ENCODE measurements at regions not wholly inside any gene's neighbourhood (a gene's known extent, or its start where the extent isn't known, plus 50 kb on each side); places are given as distances from the start of the nearest gene placed in this dataset.

- CTCF ChIA-PET: interaction anchor here (1.3 kb wide), 1 partner anchor 10 kb away, joined by 3 read pairs; no protein-coding TSS in a partner anchor
- no peaks in the 10 kb centered on the region for H3K79me2 ChIP-seq (ENCODE audit: control insufficient read depth, insufficient read depth, low read length)
- H3K4me2 ChIP-seq (ENCODE audit: insufficient read depth, low read length): no peak overlapping the region
- BruUV-seq (replicated peaks): no TSS peak
- intact Hi-C loops (cut with micrococcal nuclease): no loop called here
- H3K27ac ChIP-seq (ENCODE audit: insufficient read depth, low read depth, low read length): no peak overlapping the region
- no peaks in the 10 kb centered on the region for H3K9me3 ChIP-seq (replicated peaks; ENCODE audit: control insufficient read depth, insufficient read depth, low read length)
- H3K4me1 ChIP-seq (ENCODE audit: control insufficient read depth, extremely low read depth, insufficient read depth, low read length): no peaks in the 10 kb centered on the region
- H2AFZ ChIP-seq (ENCODE audit: low read depth, low read length): no peak overlapping the region
- DNase-seq (ENCODE audit: low read depth, low spot score) (no peak), FAIRE-seq (no peak)
- H3K4me3 ChIP-seq (replicated peaks in 1 of 3; ENCODE audit: insufficient read depth in 1 of 3, low read depth in 1 of 3, low read length in 3 of 3): no peak overlapping the region
- no peaks in the 10 kb centered on the region for H3K9me1 ChIP-seq (replicated peaks; ENCODE audit: control insufficient read depth, extremely low read depth, insufficient read depth, low read length)
- no peaks in the 10 kb centered on the region for H3K36me3 ChIP-seq (ENCODE audit: control insufficient read depth in 2 of 2, extremely low read depth in 1 of 2, insufficient read depth in 2 of 2, low read length in 2 of 2)
- TF ChIP-seq JUN (IDR thresholded peaks at IDR 0.05; ENCODE audit: borderline replicate concordance, insufficient read depth, insufficient read length, low read depth): no peak
- TF ChIP-seq EZH2 (IDR thresholded peaks at IDR 0.05; ENCODE audit: borderline replicate concordance, low read depth, low read length, severe bottlenecking): no peak
- no peak for TF ChIP-seq CTCF (IDR thresholded peaks at IDR 0.05; ENCODE audit: extremely low read depth in 1 of 2, insufficient read depth in 1 of 2, low read depth in 1 of 2, low read length in 2 of 2)
- no peak for TF ChIP-seq MYC (IDR thresholded peaks at IDR 0.05; ENCODE audit: low read depth, low read length)
- no peak for TF ChIP-seq GATA2 (IDR thresholded peaks at IDR 0.05; ENCODE audit: insufficient read depth, insufficient read length, low read depth, low read length)
- TF ChIP-seq POLR2A (IDR thresholded peaks at IDR 0.05; ENCODE audit: low read depth, low read length): no peak
- no peak for TF ChIP-seq FOS (IDR thresholded peaks at IDR 0.05; ENCODE audit: borderline replicate concordance, insufficient read depth, low read length)
- no peak for TF ChIP-seq POLR2AphosphoS5 (IDR thresholded peaks at IDR 0.05; ENCODE audit: insufficient read depth, low read depth, low read length)
- no peak for TF ChIP-seq MAX (IDR thresholded peaks at IDR 0.05; ENCODE audit: insufficient read depth, insufficient read length)
- no peak overlapping the region for H3K9ac ChIP-seq (replicated peaks; ENCODE audit: extremely low read depth, insufficient read depth, low read length)
- POLR2A ChIA-PET: no interaction called here
- no peaks in the 10 kb centered on the region for H4K20me1 ChIP-seq (replicated peaks; ENCODE audit: control insufficient read depth, extremely low read depth, insufficient read depth, low read length)
- dilution Hi-C loops (cut with MboI; ENCODE audit: extremely low pct_ligation_motif_present, low sequenced_read_pairs): no loop called here
- no peaks in the 10 kb centered on the region for H3K27me3 ChIP-seq (ENCODE audit: control insufficient read depth in 2 of 2, insufficient read depth in 2 of 2, low read length in 2 of 2)
These were observed 106.8 kb upstream of the FBXL7 start for GRCh38 chr5:15393146-15393545.

Measured in endothelial cell of umbilical vein (primary cell).